ENCODE measurements at regions not wholly inside any gene's neighbourhood (a gene's known extent, or its start where the extent isn't known, plus 50 kb on each side); places are given as distances from the start of the nearest gene placed in this dataset.

- H3K4me1 ChIP-seq (ENCODE audit: insufficient read depth, low read length): no peaks in the 10 kb centered on the region; the same call in 1 of the 2 replicates
- no peaks in the 10 kb centered on the region for H3K79me2 ChIP-seq (ENCODE audit: insufficient read depth, low read length)
- no peak overlapping the region for H4K8ac ChIP-seq (replicated peaks; ENCODE audit: insufficient read length, low read depth, low read length)
- Mint-ChIP-seq H3K27me3 (ENCODE audit: low read depth) (peaks cover 1% of the 10 kb centered on the region; the same call in 1 of the 2 replicates), H3K4me3 (no peak overlapping the region), H3K36me3 (ENCODE audit: insufficient read depth in 1 of 3, low read depth in 3 of 3) (peaks cover 0 to 2% (median under 1%) of the 10 kb centered on the region in 3 experiments; a peak in 1 of 7 replicates), H3K27ac (no peak overlapping the region), H3K9me3 (peaks cover 0 to 5% of the 10 kb centered on the region in 2 experiments; a peak in 3 of 5 replicates), H3K4me1 (peaks cover 9 to 13% of the 10 kb centered on the region in 2 experiments; a peak in 3 of 4 replicates)
- H3K9me3 ChIP-seq (ENCODE audit: control insufficient read depth, low read depth, low read length): no peaks in the 10 kb centered on the region
- H3K4ac ChIP-seq (ENCODE audit: low read depth, low read length): no peak overlapping the region
- no peaks in the 10 kb centered on the region for H3K79me1 ChIP-seq (ENCODE audit: insufficient read depth, low read depth, low read length, poor library complexity, severe bottlenecking)
- no peak overlapping the region for H2BK5ac ChIP-seq (ENCODE audit: insufficient read length, low read length)
- no peaks in the 10 kb centered on the region for H4K20me1 ChIP-seq (ENCODE audit: control insufficient read depth, insufficient read depth, insufficient read length)
- no peak overlapping the region for H3K9ac ChIP-seq (ENCODE audit: extremely low read depth, insufficient read length, low read length)
- no peaks in the 10 kb centered on the region for H3K23me2 ChIP-seq (ENCODE audit: insufficient read length, low read depth, low read length, poor library complexity, severe bottlenecking)
- H3K14ac ChIP-seq (ENCODE audit: insufficient read depth, low read length): no peak overlapping the region
- H3K18ac ChIP-seq (ENCODE audit: insufficient read length, low read depth, low read length): no peak overlapping the region
- H2AK5ac ChIP-seq (ENCODE audit: insufficient read length, low read length): no peak overlapping the region
- H3K27ac ChIP-seq (ENCODE audit: insufficient read length, low read depth, low read length): no peak overlapping the region
- H4K5ac ChIP-seq (ENCODE audit: insufficient read length, low read depth, low read length): no peak overlapping the region
- no peak overlapping the region for H3K56ac ChIP-seq (ENCODE audit: insufficient read length, low read depth, low read length)
- WGBS (ENCODE audit: extremely low coverage, insufficient read length, low lambda C conversion rate): no CpG with 5 or more reads among the region's 2 CpGs
- H3K4me2 ChIP-seq (ENCODE audit: insufficient read depth, insufficient read length, low read length): no peak overlapping the region
- no peak overlapping the region for H3K23ac ChIP-seq (ENCODE audit: insufficient read length, low read depth, low read length)
- no peak overlapping the region for H2BK12ac ChIP-seq (ENCODE audit: insufficient read length, low read depth, low read length)
- H3T11ph ChIP-seq (ENCODE audit: low read length): no peak overlapping the region
- H2BK15ac ChIP-seq (ENCODE audit: low read depth, low read length): no peak overlapping the region
- H3K27me3 ChIP-seq (ENCODE audit: insufficient read depth, low read length): no peaks in the 10 kb centered on the region
- no peak for DNase-seq
- no peak overlapping the region for H2BK20ac ChIP-seq (ENCODE audit: low read depth, low read length, poor library complexity, severe bottlenecking)
- peak overlapping the region; percentile 36 for H2AFZ ChIP-seq (ENCODE audit: low read length)
- no peak overlapping the region for H4K91ac ChIP-seq (ENCODE audit: insufficient read length, low read depth, low read length)
- TF ChIP-seq CTCF (conservative IDR thresholded peaks at IDR 0.05): no peak
- no peak overlapping the region for H2BK120ac ChIP-seq (ENCODE audit: low read depth, low read length, poor library complexity, severe bottlenecking)
These were observed 480.7 kb downstream of the CSNK1G3 start for GRCh38 chr5:123992641-123993040.
